ENCODE measurements at regions not wholly inside any gene's neighbourhood (a gene's known extent, or its start where the extent isn't known, plus 50 kb on each side); places are given as distances from the start of the nearest gene placed in this dataset.

GRCh38 chrX:121456315-121456714, 408.9 kb downstream of the GLUD2 start:
- Mint-ChIP-seq H3K4me3 (no peak overlapping the region), H3K9me3 (peaks cover 4% of the 10 kb centered on the region), H3K36me3 (ENCODE audit: low read depth) (no peaks in the 10 kb centered on the region), H3K27me3 (ENCODE audit: low read depth) (peaks cover 4% of the 10 kb centered on the region), H3K27ac (no peak overlapping the region), H3K4me1 (no peaks in the 10 kb centered on the region)
- TF ChIP-seq, protein P1, sequence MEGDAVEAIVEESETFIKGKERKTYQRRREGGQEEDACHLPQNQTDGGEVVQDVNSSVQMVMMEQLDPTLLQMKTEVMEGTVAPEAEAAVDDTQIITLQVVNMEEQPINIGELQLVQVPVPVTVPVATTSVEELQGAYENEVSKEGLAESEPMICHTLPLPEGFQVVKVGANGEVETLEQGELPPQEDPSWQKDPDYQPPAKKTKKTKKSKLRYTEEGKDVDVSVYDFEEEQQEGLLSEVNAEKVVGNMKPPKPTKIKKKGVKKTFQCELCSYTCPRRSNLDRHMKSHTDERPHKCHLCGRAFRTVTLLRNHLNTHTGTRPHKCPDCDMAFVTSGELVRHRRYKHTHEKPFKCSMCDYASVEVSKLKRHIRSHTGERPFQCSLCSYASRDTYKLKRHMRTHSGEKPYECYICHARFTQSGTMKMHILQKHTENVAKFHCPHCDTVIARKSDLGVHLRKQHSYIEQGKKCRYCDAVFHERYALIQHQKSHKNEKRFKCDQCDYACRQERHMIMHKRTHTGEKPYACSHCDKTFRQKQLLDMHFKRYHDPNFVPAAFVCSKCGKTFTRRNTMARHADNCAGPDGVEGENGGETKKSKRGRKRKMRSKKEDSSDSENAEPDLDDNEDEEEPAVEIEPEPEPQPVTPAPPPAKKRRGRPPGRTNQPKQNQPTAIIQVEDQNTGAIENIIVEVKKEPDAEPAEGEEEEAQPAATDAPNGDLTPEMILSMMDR (IDR thresholded peaks at IDR 0.05; ENCODE audit: unreplicated experiment in 3 of 3): no peak

GRCh38 chrX:121457096-121457495, 409.7 kb downstream of the GLUD2 start:
- Mint-ChIP-seq H3K27me3 (ENCODE audit: low read depth) (peaks cover 4% of the 10 kb centered on the region), H3K4me3 (no peak overlapping the region), H3K9me3 (peaks cover 4% of the 10 kb centered on the region), H3K27ac (no peak overlapping the region), H3K36me3 (ENCODE audit: low read depth) (no peaks in the 10 kb centered on the region), H3K4me1 (no peaks in the 10 kb centered on the region)
- TF ChIP-seq, protein P1 (IDR thresholded peaks at IDR 0.05; ENCODE audit: unreplicated experiment in 3 of 3): no peak

GRCh38 chrX:121479406-121479805, 432.0 kb downstream of the GLUD2 start:
- no peaks in the 10 kb centered on the region for H3K4me1 Mint-ChIP-seq
- TF ChIP-seq, protein P1 (IDR thresholded peaks at IDR 0.05; ENCODE audit: unreplicated experiment in 3 of 3): no peak
- no peak overlapping the region for H3K4me3 Mint-ChIP-seq
- peaks cover 15% of the 10 kb centered on the region for H3K9me3 Mint-ChIP-seq
- no peaks in the 10 kb centered on the region for H3K27me3 Mint-ChIP-seq (ENCODE audit: low read depth)
- no peak overlapping the region for H3K27ac Mint-ChIP-seq
- no peaks in the 10 kb centered on the region for H3K36me3 Mint-ChIP-seq (ENCODE audit: low read depth)

- H3K4me1 Mint-ChIP-seq: no peaks in the 10 kb centered on the region
- H3K27me3 Mint-ChIP-seq (ENCODE audit: low read depth): no peaks in the 10 kb centered on the region
- H3K9me3 Mint-ChIP-seq: no peaks in the 10 kb centered on the region
- no peaks in the 10 kb centered on the region for H3K36me3 Mint-ChIP-seq (ENCODE audit: low read depth)
- no peak overlapping the region for H3K4me3 Mint-ChIP-seq
- TF ChIP-seq, protein P1 (IDR thresholded peaks at IDR 0.05; ENCODE audit: unreplicated experiment in 3 of 3): no peak
- no peak overlapping the region for H3K27ac Mint-ChIP-seq
Measured at GRCh38 chrX:121496966-121497365, 449.6 kb downstream of the GLUD2 start.

DNA sequence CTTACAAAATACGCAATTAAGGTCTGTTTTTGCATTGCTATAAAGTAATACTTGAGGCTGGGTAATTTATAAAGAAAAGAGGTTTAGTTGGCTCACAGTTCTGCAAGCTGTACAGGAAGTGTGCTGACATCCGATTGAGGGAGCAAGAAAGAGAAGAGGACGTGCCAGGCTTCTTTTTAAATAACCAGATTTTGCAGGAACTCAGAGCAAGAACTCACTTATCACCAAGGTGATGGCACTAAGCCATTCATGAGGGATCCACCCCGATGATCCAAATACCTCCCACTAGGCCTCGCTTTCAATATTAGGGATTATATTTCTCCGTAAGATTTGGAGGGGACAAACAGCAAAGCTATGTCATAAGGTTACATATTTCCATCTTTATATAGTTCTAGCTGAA, 456.7 kb downstream of the GLUD2 start:
- Mint-ChIP-seq H3K27ac (no peak overlapping the region), H3K27me3 (ENCODE audit: low read depth) (no peaks in the 10 kb centered on the region), H3K36me3 (ENCODE audit: low read depth) (no peaks in the 10 kb centered on the region), H3K9me3 (no peaks in the 10 kb centered on the region), H3K4me3 (no peak overlapping the region), H3K4me1 (no peaks in the 10 kb centered on the region)
- TF ChIP-seq, protein P1 (IDR thresholded peaks at IDR 0.05; ENCODE audit: unreplicated experiment in 3 of 3): no peak

- Mint-ChIP-seq H3K9me3 (peaks cover 21% of the 10 kb centered on the region), H3K27me3 (ENCODE audit: low read depth) (no peaks in the 10 kb centered on the region), H3K4me1 (no peaks in the 10 kb centered on the region), H3K4me3 (no peak overlapping the region), H3K36me3 (ENCODE audit: low read depth) (no peaks in the 10 kb centered on the region), H3K27ac (no peak overlapping the region)
- TF ChIP-seq, protein P1 (IDR thresholded peaks at IDR 0.05; ENCODE audit: unreplicated experiment in 3 of 3): no peak
Measured at GRCh38 chrX:121546317-121546716, 498.9 kb downstream of the GLUD2 start.

Data from nephron (organoid).